Embryonic facial prominence (tissue), 1 donor: ENCODE measurements at regions not wholly inside any gene's neighbourhood (a gene's known extent, or its start where the extent isn't known, plus 50 kb on each side); places are given as distances from the start of the nearest gene placed in this dataset.

ENCODE experiments used
- DNase-seq: peaks from one replicate; pipeline ENCODE4 v3.0.0-alpha.2; 2016; ENCODE audit errors: extremely low spot score

DNA sequence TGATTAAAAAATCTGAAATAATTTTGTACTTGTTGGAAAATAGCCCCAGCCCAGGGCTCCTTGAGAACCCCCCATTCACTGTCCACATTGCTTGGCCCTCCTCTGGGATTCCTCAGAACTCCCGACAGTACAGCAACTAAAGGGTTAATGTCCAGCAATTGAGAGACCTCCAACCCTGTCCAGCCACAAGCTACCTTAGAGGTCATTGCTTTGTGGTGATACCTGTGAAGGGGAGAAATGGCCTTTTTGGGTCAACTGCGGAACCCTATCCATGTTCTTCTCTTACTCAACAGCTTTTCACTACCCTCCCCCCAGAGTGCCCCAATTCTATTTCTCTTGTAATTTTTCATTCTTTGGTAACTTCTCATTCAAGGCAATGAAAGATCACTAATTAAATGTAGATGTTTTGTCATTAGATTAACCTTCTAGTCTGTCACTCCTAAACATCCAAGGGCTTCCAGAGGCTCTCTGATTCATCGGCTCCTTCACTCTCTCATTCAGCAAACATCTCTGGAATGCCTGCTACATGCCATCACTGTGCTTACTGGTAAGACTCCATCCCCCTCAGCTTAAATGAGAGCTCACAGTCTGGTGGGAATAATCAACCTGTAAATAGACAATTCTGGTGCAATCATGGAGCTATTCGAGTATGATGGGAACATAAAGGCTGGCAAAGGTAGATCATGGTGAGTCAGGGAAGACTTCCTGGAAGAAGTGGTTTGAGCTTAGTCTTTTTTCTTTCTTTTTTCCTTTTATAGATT is 241.4 kb upstream of the PGRMC2 start:
- DNase-seq, result no peak

DNA sequence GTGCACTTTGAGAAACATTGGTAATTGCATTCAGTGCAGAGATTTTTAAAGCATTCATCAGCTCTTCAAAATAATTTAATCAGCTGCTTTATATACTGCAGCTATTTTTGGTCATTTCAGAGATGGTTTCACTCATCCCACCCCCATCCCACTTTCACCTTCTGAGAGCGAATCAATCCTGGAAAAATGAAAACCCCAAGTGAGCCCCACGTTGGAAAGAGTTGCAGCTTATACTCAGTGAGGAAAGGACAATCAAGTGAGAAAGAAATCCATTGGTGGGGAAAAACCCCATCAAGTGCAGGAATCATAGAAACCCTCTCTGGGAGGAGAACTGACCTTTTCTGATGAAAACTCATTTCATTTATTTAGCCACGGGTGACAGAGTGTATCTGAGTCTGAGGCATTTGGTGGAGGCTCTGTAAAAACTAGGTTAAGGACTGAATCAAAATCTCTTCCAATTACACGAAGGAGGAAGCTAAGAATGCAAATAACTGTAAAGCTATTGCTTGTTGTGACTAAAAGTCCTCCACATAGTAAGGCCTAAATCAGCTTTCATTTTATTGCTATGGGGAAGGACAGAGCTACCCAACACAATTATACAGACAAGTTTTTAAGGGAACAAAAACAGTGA is 240.4 kb upstream of the PGRMC2 start:
- DNase-seq, result no peak

DNA sequence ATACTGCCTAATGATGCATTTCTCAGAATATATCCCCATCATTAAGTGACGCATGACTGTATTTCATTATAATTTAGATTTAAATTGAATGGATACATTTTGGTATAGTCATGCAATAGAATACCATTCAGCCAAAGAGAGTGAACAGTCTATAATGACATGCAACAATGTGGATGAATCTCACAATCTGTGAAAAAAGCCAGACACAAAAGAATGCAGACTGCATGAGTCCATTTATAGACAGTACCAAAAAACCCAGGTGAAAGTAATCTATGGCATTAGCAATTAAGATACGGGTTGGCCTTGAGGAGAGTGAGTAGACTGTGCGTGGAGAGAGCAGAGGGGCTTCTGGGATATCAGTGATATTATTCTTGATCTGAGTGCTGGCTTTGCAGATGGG is 239.7 kb upstream of the PGRMC2 start:
- no peak for DNase-seq

DNA sequence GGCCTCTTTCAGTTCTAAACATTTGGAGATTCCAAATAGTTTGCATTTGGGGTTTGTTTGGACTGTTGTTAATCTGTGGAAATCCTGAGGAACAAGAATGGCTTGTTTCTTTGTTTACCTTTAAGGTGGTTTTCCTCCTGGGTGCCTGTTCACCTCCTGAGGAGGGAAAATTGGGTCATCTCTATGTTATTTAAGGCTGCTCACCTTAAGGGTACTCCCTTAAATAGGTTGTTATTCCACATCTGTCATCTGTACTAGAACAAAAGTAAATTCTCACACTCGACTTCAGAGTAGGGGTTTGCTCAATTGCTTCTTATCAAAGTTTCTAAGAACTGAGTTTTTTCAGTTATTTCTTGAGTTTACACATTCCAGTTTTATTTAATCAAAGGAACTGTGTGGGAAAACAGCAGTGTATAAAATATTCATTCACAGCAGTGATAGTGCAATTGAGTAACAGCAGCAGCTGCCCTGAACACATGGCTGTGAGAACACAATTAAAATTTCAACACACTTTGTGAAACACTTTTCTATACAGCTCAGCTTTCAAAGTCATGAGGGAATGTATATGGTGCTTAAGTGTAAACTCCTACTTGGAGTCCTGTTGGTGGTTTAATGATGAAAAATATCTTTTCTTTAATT is 238.5 kb upstream of the PGRMC2 start:
- DNase-seq, result no peak

DNA sequence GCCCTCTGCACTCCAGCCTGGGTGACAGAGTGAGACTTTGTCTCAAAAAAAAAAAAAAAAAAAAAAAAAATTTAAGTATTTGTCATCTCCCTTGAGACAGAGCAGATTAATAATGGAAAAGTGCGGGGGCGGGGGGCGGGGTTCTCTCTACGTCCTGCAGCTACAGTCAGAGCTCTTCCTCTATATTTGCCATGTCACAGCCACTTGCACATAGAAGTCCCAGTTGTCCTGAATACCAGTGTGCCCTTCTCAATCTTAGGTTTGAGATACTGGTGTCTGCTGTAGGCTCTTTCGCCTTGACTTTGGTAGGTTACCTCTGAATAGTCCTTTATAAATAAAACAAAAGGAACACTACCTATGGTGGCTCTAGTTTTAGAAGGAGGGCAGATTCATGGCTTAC is 237.8 kb upstream of the PGRMC2 start:
- DNase-seq, result no peak

DNA sequence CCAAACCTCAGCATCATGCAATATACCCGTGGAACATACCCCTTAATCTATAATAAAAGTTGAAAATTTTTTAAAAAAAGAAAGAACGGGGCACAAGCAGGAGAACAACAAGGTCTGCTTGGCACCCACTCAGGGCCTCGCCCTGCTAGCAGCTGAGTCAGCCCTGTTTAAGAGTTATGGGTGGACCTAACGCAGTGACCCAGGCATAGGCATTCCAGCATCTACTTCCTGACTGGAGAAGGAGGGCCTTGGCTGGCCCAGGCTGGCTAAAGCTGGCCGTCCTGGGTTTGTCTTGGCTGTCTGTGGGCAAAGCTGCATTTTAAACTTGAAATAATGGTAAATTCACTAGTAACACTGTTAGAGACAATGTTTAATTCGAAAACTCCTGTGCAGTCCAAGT is 236.7 kb upstream of the PGRMC2 start:
- DNase-seq, result no peak

DNA sequence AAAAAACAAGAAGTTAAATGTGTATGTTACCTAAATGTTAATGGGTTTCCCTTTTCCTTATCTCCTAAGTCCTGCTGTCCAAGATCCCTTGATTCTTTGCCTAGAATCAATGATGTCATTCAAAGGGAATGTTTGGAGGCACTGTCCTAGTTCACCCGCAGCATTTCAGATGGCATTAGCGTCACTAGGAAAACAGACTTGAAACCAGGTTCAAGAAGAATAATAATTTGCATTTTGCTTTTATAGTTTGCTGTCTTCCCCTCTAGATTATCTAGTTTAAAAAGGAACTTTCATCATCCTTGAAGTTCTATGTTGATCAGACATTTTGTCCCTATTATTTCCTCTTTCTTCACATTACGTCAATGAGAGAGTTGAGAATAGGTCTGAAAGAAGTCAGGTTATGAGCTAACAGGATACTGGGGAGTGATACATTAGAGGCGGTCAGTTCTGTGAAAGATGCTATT is 234.1 kb upstream of the PGRMC2 start:
- DNase-seq, result no peak

DNA sequence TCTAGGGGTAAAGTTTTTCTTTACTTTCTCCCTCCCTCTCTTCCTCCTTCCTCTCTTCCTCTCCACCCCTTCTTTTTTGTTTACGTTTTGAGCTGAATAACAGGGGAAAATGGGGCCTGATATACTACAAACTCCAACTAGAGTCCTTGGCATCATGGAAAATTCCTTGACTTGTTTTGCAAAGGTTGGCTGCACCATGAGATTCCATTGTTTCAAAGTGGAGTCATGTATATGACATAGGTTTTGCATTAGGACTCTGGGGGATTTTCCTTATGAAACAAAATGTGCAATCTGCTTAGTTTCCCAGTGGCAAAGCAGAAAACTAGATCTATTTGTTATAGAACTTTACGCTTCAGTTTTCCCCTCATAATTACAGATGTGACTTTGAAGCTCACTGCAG is 233.5 kb upstream of the PGRMC2 start:
- no peak for DNase-seq

DNA sequence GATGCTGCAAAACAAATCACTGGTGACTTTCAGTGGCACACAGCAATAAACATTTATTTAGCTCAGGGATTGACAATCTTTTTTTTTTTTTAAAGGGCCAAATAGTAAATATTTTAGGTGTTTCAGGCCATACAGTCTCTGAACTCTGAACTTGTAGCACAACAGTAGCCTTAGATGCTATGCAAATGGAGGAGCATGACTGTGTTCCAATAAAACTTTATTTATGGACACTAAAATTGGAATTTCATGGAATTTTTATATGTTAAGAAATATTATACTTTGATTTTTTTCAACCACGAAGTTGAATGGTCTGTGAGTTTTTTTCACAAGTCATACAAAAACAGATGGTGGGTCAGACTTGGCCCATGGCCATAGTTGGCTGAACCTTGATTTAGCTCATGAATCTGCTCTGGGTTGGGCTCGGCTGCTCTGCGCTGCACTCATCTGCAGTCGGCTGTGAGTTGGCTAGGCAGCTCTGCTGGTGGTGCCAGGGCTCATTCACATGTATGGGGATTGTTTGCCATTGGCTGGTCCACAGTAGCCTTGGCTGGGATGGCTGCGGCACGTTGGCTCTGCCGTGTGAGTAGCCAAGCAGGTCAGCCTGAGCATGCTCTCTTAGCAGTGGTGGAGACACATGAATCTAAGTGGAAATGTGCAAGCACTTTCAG is 231.7 kb upstream of the PGRMC2 start:
- DNase-seq, result no peak

DNA sequence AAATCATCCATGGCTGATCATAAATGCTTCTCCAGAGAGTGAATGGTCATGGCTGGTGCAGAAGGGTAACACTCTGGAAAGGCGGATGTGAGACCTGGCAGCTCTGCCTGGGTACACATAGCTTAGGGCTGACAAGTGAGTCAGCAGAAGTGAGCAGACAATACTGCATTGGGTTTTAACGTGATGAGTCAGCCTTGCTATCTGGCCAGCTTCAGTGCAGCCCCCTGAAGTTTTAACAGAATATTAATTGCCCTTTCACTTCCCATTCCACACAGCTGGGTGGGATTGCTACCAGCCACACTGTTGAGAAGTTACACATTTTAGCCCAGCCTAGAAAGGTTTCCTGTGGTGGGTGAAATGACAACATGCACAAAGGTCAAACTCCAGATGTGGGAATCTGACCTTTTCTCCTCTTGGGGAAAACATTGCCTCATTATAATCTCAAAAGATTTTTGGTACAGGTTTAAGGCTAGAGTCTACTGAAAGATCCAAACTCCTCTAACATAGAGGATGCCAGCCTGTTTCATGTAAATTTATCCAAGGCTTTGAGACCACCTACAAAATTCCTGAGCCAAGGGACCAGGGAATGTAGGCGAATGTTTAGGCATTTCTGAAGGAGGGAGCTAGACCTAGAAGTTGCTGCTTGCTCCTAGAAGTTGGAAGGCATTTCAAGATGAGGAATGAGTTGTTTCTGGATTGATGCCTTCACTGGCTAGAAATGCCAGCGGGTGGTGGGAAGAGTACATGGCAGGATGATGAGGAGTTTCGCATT is 230.3 kb upstream of the PGRMC2 start:
- no peak for DNase-seq

DNA sequence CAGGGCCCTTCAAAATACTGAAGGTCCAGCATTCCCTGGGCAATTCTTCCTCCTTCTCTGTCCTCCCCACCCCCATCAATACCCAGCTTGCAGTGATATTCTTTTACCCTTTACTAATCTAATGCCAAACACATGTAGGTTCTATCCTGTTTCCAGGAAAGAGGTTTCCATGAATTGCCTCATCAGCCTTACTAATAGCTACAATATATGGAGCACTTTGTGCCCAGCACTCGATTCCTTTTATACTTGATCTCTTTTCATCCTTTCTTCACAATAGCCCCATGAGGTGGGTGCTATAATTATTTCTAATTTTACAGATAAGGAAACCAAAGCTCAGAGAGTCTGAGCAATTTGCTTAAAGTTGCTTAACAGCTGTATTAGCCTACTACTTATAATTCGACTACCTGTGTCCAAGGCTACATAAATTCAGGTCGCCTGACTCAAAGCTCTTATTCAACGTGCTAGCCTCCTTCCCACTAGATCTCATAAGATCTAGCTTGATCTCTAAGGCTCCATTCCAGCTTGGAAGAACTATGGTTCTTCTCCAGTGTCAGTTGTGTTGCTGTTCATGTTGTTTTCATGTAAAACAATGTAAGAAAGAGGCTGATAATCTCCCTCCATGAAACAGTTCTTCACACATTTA is 229.6 kb upstream of the PGRMC2 start:
- DNase-seq, result peak; percentile 53

DNA sequence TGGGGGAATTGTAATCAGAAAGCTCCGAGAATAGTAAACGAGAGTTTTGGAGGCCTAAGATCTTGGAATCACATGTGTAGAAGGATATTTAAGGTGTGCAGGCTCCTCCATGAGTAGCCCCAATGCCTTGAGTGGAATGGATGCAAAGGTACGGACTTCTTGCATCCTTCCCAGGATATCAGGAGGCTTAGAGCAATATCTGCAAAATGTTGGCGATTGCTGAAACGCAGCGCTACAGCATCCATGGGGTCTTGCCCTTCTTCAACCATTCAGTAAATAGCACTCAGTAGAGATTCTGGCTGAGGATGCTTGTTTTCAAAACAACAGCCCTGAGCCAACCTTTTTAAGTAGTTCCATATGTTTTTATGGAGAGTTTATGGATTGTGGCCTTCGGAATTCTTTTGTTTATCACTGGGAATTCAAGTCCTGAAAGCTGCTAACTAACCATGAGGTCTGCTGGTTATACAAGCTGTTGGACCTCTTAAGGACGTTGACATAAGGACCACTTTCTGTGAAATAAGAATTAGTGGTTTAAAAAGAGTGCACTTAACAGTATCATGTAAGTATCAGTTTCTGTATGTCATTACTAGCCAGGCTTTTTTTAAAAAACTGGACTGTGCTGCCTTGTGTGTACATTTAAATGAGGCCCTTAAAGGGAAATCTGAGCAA is 228.8 kb upstream of the PGRMC2 start:
- peak; percentile 74 for DNase-seq

DNA sequence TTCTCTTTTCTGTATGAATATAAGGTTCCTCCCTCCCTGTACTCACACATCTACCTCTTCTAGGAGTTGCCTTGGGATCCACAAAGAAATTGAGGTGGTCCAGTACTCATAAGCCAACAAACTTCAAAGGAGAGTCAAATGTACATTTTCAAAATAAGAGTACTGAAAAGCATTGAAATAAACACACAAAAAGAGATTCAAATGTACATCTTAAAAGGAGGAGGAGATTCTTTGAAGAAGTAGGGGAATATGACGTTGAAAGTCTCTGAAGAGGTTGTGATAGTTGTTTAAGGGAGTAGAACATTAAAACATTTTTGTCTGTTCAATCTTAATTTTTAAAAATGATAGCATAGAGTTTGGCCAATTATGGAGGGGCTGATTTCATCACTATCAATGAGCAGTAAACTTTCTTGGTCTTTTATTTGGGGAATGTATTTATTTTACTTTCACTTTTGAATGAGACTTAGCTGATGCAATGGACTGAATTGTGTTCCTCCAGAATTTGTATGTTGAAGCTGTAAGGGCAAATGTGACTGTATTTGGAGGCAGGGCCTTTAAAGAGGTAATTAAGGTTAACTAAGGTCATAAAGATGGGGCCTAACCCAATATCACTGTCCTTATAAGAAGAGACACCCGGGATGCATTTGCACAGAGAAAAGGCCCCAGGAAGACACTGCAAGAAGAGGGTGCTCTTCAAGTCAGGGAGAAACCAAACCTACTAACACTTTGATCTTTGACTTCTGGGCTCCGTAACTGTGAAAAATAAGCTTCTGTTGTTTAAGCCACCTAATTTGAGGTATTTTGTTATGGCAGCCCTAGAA is 226.3 kb upstream of the PGRMC2 start:
- no peak for DNase-seq

DNA sequence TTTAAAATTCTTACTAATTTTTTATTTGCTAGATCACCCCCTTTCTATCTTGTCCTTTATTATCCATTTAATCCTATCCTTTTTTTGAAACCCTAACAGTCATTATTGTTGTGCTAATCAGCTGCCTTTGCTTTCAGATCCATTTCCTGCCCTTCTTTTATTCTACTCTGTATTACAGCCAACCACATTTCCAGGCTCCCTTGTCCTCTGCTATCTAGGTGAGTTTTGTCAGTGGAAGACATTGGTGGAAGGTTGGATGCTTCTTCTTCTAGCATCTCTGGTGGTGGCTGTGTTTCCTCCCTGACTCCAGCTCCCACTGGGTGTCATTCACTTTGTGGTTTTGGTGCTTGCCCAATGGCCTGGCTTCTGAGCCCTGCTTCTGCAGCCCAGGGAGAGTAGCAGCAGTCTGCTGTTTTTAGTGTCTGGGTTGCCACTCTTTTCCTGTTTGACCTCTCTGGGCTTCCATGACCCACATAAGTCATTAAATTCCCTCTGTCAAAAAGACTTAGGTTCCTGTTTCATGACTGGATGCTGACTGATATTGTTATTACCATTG is 225.2 kb upstream of the PGRMC2 start:
- no peak for DNase-seq

DNA sequence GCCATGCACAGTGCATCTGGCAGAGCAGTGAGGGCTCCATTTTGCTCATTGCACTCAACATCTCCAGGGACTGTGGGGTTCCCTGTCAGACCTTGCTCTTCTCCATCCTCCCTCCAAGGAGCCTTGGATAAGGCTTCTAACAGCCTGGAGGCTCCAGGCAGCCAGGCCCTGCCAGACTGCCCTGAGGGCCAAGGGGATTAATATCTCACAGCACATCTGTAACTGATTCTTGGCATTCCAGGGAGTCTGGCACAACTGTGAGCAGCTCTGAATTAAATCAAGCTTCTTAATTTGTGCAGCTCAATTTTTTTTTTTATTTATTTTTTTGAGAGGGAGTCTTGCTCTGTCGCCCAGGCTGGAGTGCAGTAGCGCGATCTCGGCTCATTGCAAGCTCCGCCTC is 224.5 kb upstream of the PGRMC2 start:
- DNase-seq, result no peak

DNA sequence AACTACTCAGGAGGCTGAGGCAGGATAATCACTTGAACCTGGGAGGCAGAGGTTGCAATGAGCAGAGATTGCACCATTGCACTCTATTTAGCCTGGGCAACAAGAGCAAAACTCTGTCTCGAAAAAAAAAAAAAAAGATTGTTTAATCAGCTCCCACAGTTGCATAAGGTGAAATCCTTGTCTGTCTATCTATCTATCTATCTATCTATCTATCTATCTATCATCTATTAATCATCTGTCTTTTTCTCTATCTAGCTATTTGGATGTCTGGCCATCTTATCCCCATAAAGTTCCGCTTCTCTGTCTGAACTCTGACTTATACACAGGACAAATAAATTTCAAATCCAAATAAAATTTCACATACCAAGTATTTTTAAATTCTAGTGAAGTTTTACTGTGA is 223.2 kb upstream of the PGRMC2 start:
- no peak for DNase-seq

DNA sequence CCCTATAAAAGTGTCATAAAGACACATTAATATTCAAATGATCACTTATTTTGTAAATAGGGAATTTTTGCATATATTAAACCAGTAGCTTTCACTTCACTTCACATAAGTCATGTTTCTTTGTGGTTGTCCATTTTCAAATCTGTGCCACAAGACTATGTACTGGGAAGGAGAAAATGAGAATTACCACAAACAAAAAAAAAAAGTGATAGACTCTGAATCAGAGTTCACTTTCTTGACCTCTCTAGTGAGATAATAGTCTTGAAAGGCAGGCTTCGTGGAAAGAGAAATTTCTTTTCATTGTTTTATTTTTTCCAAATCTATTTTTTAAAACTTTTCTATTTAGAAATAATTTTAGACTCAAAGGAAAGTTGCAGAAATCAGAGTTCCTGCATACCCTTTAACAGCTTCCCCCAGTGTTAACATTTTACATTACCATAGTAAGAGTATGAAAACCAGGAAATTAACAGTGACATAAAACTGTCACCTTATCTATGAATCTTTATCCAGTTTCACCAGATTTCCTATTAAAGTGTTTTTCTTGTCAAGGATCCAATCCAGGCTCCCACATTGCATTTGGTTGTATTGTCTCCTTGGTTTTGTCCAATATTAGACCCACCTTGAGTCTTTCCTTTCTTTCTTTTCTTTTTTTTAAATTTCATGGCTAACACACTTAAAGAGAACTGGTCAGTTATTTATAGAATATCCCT is 215.4 kb upstream of the PGRMC2 start:
- no peak for DNase-seq

DNA sequence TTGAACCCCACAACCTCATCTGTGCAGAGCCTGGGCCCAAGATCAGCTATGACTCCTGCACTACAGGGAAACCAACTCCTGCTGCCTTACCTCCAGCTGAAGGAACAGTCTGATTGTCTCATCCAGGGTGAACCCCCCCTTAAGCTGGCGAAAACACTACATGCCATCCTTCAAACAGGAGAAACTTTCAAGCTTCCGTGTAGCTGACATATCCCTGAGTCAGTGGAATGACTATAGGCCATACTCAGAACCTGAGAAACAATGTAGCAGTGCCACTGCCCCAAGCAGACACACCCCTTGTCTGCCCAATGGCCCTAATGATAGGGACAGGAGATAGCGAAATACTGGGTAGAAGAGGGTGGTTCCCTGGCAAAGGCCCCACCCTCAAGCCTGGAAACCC is 213.6 kb upstream of the PGRMC2 start:
- no peak for DNase-seq
